ENCODE measurements at regions not wholly inside any gene's neighbourhood (a gene's known extent, or its start where the extent isn't known, plus 50 kb on each side); places are given as distances from the start of the nearest gene placed in this dataset.

DNA sequence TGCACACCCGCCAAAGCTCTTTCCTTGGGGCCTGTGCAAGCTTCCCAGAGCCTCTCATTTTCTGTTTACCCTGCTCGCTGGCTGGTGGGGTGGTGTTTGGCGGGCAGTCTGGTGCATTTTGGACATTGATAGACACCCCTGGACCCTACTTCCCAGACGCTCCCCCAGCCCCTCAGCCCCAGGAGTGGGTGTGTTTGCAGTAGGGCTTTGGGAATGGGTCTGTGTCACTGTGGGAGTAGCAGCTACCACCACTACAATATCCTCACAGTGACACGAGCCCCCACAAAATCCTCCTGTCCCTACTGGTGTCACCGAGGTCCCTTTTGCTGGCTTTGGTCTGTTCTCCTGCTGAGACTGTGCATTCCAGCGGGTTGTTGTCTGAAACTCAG is 371.3 kb downstream of the TMEM121 start:
- peak in 1 of 3 donors; percentile 1 for DNase-seq
- no peaks in the 10 kb centered on the region for H3K9me3 ChIP-seq

DNA sequence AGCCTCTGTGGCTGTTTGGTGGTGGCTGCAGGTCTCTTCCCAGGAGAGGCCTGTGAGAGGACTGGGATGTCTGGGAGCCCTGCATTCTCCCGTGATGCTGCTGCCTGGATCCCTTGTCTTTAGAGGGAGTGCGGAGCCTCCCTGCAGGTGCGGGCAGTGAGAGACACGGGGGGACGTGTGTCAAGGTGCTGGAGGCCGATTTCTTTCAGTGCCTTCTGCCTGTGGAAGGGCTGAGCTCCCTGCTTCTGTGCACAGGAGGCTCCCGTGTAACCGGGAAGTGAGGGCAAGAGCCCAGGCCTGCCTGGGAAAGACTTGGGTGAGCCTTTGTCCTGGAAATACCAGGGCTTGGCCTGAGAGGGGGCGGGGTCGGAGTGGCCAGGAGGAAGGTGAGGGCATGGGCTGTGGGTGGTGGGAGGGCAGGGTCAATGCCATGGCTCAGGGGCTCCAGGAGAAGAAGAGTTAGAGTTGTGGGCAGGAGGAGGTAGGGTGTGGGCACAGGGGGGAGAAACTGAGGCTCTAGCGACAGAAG is 372.2 kb downstream of the TMEM121 start:
- no peak for TF ChIP-seq CTCF (IDR thresholded peaks at IDR 0.05)
- Histone ChIP-seq H3K36me3 (ENCODE audit: low read depth) (no peaks in the 10 kb centered on the region), H3K4me1 (ENCODE audit: low read depth) (no peaks in the 10 kb centered on the region), H3K9me3 (no peaks in the 10 kb centered on the region), H3K4me3 (no peak overlapping the region)
- ATAC-seq: no peak
- DNase-seq: peak in 1 of 3 donors; percentile 36
- intact Hi-C loops (cut with DNase I, micrococcal nuclease): no loop called here

More for the DNA sequence above, 371.3 kb downstream of the TMEM121 start:
- Histone ChIP-seq H3K4me1 (ENCODE audit: low read depth) (no peaks in the 10 kb centered on the region), H3K4me3 (no peak overlapping the region), H3K36me3 (ENCODE audit: low read depth) (no peaks in the 10 kb centered on the region)
- ATAC-seq: no peak
- intact Hi-C loops (cut with DNase I, micrococcal nuclease): no loop called here
- TF ChIP-seq CTCF (IDR thresholded peaks at IDR 0.05): no peak

DNA sequence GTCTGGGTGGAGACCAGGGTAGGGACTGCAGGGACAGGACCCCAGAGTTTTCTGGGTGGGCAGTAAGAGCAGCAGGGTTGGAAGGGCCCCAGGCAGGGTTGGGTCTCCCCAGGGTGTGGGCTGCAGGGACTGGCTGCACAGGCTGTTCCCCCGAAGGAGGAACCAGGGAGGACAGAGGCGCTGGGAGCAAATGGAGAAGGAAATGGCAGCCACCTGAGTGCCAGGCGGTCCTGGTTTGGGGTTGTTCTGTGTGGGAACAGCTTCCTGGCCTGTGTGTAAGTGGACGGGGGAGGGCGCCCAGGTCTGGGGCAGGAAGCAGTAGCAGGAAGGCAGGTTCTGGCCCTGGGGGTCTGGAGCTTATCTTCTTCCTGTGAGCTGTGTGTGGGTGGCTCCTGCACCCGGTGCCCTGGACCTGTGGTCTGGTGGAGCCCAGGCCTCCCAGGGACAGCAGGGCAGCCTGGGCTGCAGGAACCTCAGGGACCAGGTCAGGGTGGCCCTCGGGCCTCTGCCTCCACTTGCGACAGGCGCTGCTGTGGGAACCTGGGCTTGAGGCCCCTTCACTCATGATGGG is 372.8 kb downstream of the TMEM121 start:
- intact Hi-C loops (cut with DNase I, micrococcal nuclease): no loop called here
- no peak for ATAC-seq
- no peak for TF ChIP-seq CTCF (IDR thresholded peaks at IDR 0.05)
- peak in 1 of 3 donors; percentile 31 for DNase-seq
- no peaks in the 10 kb centered on the region for H3K36me3 ChIP-seq (ENCODE audit: low read depth)
- H3K4me1 ChIP-seq (ENCODE audit: low read depth): no peaks in the 10 kb centered on the region
- H3K9me3 ChIP-seq: no peaks in the 10 kb centered on the region
- no peak overlapping the region for H3K4me3 ChIP-seq

GRCh38 chr14:105899657-105900397 is 373.4 kb downstream of the TMEM121 start:
- H3K36me3 ChIP-seq (ENCODE audit: low read depth): no peaks in the 10 kb centered on the region
- H3K9me3 ChIP-seq: no peaks in the 10 kb centered on the region
- ATAC-seq (no peak), DNase-seq (peak in 1 of 3 donors; percentile 29)
- no peak overlapping the region for H3K4me3 ChIP-seq
- no peaks in the 10 kb centered on the region for H3K4me1 ChIP-seq (ENCODE audit: low read depth)
- TF ChIP-seq CTCF (IDR thresholded peaks at IDR 0.05): no peak
- intact Hi-C loops (cut with DNase I, micrococcal nuclease): no loop called here

DNA sequence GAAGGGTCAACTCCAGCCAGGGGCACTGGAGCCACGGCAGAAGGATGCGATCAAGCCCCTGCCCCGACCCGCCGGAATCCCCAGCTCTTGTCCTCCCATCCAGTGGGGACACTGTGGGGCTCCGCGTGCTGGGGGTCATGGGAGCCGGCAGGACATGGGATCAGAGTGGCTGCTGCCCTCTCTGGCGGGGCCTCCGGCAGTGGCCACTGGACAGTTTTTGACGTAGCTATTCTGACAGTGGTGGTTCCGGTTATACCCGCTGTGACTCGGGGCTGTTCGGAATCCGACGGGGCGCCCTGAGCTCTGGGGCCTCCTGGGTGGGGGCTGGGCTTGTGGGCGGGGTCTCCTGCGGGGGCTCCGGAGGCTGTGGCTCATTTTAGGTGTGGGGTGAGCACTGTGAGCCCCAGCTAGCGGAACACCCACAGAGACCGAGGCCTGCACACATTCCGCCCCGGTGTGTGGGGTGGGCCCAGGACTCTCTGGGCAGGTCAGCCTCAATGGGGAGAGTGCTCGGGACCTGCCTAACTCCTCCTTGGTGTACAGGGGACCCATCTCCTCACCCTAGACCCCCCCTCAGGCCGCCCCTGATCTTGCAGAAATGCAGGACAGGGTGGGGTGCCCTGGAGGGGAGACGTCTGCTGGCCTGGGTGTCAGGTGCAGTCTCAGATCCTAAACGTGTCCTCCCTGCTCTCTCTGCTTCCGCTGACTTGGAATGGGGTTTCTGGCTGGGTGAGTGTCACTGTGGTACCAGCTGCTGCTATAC is 374.2 kb downstream of the TMEM121 start:
- H3K4me1 ChIP-seq (ENCODE audit: low read depth): no peaks in the 10 kb centered on the region
- H3K36me3 ChIP-seq (ENCODE audit: low read depth): no peaks in the 10 kb centered on the region
- no peak for TF ChIP-seq CTCF (IDR thresholded peaks at IDR 0.05)
- intact Hi-C loops (cut with DNase I, micrococcal nuclease): no loop called here
- no peak overlapping the region for H3K4me3 ChIP-seq
- ATAC-seq (no peak), DNase-seq (no peak)
- no peaks in the 10 kb centered on the region for H3K9me3 ChIP-seq

Measured in mucosa of descending colon (tissue), 3 donors.